RPMI8226 (cell line): ENCODE measurements at regions not wholly inside any gene's neighbourhood (a gene's known extent, or its start where the extent isn't known, plus 50 kb on each side); places are given as distances from the start of the nearest gene placed in this dataset.

Experiments
- DNase-seq: peaks from one replicate; pipeline ENCODE4 v3.0.0-alpha.2; 2015

- DNase-seq: no peak
Observed at GRCh38 chr12:54708826-54709225, 60.7 kb upstream of the DCD start.

- DNase-seq: no peak
Observed at GRCh38 chr12:54704202-54704601, 56.0 kb upstream of the DCD start.

- DNase-seq: peak; percentile 66
Observed at GRCh38 chr12:54701940-54702592, 53.9 kb upstream of the DCD start.

- DNase-seq: no peak
Observed at GRCh38 chr12:54700849-54701248, 52.7 kb upstream of the DCD start.

- DNase-seq: no peak
Observed at GRCh38 chr12:54700301-54700700, 52.1 kb upstream of the DCD start.
